ENCODE measurements at regions not wholly inside any gene's neighbourhood (a gene's known extent, or its start where the extent isn't known, plus 50 kb on each side); places are given as distances from the start of the nearest gene placed in this dataset.

DNA sequence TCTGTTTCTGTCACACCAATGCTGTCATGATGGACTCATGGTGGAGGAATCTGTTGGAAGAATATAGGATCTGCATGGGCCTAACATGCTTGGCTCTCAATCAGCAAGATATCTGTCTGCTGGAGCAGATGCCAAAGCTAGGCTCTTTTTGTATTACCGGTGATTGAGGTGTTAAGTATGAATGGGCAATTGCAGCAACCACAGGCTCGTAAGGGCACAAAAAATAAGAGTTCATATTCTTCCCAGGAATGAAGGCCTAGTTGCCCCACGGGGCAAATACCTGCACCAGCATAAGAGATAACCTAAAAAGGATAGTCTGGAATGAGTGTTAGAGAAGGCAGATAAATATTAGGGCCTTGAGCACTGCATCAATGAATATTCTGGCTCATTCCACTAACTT, 679.5 kb upstream of the COX7C start:
- WGBS, 2 donors = 39 to 51% methylated on average over 3 of the region's 3 CpGs
- intact Hi-C loops (cut with DNase I; ENCODE audit: low total_unique reads) = no loop called here
- no peak for DNase-seq (ENCODE audit: low spot score in 2 of 2)
- no peak overlapping the region for H3K4me3 ChIP-seq (ENCODE audit: low read depth, poor library complexity, severe bottlenecking)
- TF ChIP-seq, protein P1, sequence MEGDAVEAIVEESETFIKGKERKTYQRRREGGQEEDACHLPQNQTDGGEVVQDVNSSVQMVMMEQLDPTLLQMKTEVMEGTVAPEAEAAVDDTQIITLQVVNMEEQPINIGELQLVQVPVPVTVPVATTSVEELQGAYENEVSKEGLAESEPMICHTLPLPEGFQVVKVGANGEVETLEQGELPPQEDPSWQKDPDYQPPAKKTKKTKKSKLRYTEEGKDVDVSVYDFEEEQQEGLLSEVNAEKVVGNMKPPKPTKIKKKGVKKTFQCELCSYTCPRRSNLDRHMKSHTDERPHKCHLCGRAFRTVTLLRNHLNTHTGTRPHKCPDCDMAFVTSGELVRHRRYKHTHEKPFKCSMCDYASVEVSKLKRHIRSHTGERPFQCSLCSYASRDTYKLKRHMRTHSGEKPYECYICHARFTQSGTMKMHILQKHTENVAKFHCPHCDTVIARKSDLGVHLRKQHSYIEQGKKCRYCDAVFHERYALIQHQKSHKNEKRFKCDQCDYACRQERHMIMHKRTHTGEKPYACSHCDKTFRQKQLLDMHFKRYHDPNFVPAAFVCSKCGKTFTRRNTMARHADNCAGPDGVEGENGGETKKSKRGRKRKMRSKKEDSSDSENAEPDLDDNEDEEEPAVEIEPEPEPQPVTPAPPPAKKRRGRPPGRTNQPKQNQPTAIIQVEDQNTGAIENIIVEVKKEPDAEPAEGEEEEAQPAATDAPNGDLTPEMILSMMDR (IDR thresholded peaks at IDR 0.05) = no peak
- no peak for TF ChIP-seq POLR2A (IDR thresholded peaks at IDR 0.05)

- TF ChIP-seq, protein P1 (IDR thresholded peaks at IDR 0.05) = no peak
- no peak for TF ChIP-seq POLR2A (IDR thresholded peaks at IDR 0.05)
- no peak for DNase-seq (ENCODE audit: low spot score in 2 of 2)
- intact Hi-C loops (cut with DNase I; ENCODE audit: low total_unique reads) = no loop called here
- H3K4me3 ChIP-seq (ENCODE audit: low read depth, poor library complexity, severe bottlenecking) = no peak overlapping the region
- 82 to 86% methylated on average over 3 of the region's 3 CpGs for WGBS, 2 donors
Observed at GRCh38 chr5:85951707-85952210, 666.0 kb upstream of the COX7C start.

DNA sequence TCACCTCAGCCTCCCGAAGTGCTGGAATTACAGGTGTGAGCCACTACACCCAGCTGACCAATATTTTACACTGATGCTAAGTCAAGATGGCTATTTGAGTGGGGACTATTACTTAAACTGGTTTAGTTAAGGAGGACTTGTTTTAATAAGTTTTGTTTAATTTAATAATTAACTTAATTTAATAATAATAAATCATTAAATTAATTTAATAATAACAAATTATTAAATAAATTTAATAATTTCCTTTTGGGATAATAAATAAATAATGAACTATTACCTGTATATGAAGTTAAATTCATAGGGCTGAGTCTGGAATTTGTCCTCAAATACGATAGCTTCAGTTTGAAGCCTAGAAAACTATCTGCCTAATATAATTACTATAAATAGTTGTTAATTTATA, 665.1 kb upstream of the COX7C start:
- WGBS, 2 donors = 84 to 95% methylated on average over 2 of the region's 2 CpGs
- no peak for TF ChIP-seq POLR2A (IDR thresholded peaks at IDR 0.05)
- TF ChIP-seq, protein P1 (IDR thresholded peaks at IDR 0.05) = no peak
- DNase-seq (ENCODE audit: low spot score in 2 of 2) = no peak
- intact Hi-C loops (cut with DNase I; ENCODE audit: low total_unique reads) = no loop called here
- H3K4me3 ChIP-seq (ENCODE audit: low read depth, poor library complexity, severe bottlenecking) = no peak overlapping the region

- intact Hi-C loops (cut with DNase I; ENCODE audit: low total_unique reads) = no loop called here
- TF ChIP-seq, protein P1 (IDR thresholded peaks at IDR 0.05) = no peak
- TF ChIP-seq POLR2A (IDR thresholded peaks at IDR 0.05) = no peak
- WGBS, 2 donors = 79 to 83% methylated on average over 4 of the region's 4 CpGs
- no peak for DNase-seq (ENCODE audit: low spot score in 2 of 2)
- H3K4me3 ChIP-seq (ENCODE audit: low read depth, poor library complexity, severe bottlenecking) = no peak overlapping the region
Observed at GRCh38 chr5:85967681-85968080, 650.1 kb upstream of the COX7C start.

DNA sequence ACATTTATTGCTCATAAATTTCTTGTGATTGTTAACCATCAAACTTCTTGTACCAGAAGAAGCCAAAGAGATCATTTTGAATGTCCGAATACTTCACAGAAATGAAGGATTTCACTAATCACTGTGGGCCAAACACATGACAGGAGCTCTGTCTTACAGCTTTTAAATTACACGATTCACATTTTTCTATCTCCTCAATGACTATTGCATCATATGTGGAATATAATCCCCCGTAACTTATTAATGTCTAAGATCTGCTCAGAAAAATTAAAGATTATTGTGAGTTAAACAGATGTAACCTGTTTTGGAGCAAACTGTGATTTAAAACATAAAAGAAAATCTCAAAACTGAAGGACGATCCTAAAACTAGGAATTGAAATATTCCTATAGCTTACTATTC, 645.2 kb upstream of the COX7C start:
- WGBS, 2 donors = 86 to 92% methylated on average over 4 of the region's 4 CpGs
- intact Hi-C loops (cut with DNase I; ENCODE audit: low total_unique reads) = no loop called here
- TF ChIP-seq POLR2A (IDR thresholded peaks at IDR 0.05) = no peak
- TF ChIP-seq, protein P1 (IDR thresholded peaks at IDR 0.05) = no peak
- no peak for DNase-seq (ENCODE audit: low spot score in 2 of 2)
- no peak overlapping the region for H3K4me3 ChIP-seq (ENCODE audit: low read depth, poor library complexity, severe bottlenecking)

GRCh38 chr5:85985167-85985566, 632.6 kb upstream of the COX7C start:
- intact Hi-C loops (cut with DNase I; ENCODE audit: low total_unique reads) = no loop called here
- no peak for DNase-seq (ENCODE audit: low spot score in 2 of 2)
- TF ChIP-seq POLR2A (IDR thresholded peaks at IDR 0.05) = no peak
- TF ChIP-seq, protein P1 (IDR thresholded peaks at IDR 0.05) = no peak
- H3K4me3 ChIP-seq (ENCODE audit: low read depth, poor library complexity, severe bottlenecking) = no peak overlapping the region
- WGBS, 2 donors = 77 to 87% methylated on average over 1 of the region's 1 CpG
